OCI-LY7 (cell line): ENCODE measurements at regions not wholly inside any gene's neighbourhood (a gene's known extent, or its start where the extent isn't known, plus 50 kb on each side); places are given as distances from the start of the nearest gene placed in this dataset.

Experiments
- BruUV-seq: library from RNA; stranded (reverse); fragments of 400-500 nt; replicated peaks from 2 replicates; lab custom pipeline; 2021; lab: Mats Ljungman, UMichigan
- CTCF ChIA-PET: fragments of 300-600 bp; sonication (Branson Sonifier 250); formaldehyde crosslinking; loops from one replicate; lab custom pipeline; 2022; ENCODE audit warnings: antibody characterized with exemption; ENCODE audit not compliant: unreplicated experiment; lab: Charles Lee
- POLR2A ChIA-PET: fragments of 300-600 bp; sonication (Branson Sonifier 250); formaldehyde crosslinking; loops from one replicate; lab custom pipeline; 2022; ENCODE audit warnings: antibody characterized with exemption; lab: Charles Lee
- DNase-seq: peaks from one replicate; pipeline ENCODE4 v3.0.0-alpha.2; 2015; ENCODE audit warnings: low spot score
- H2AFZ ChIP-seq: fragments of 200-600 bp; sonication (generic), shearing (Covaris generic); 2 replicates; pipeline ENCODE4 v1.6.1; 2014; ENCODE audit warnings: mild to moderate bottlenecking, antibody characterized with exemption, low read length, moderate library complexity
- H3K27ac ChIP-seq: fragments of 200-600 bp; sonication (generic); 2 replicates; pipeline ENCODE4 v1.5.1; 2014; ENCODE audit warnings: mixed run types, low read depth, mild to moderate bottlenecking, moderate library complexity, low read length, inconsistent platforms; ENCODE audit not compliant: poor library complexity, severe bottlenecking
- H3K36me3 ChIP-seq: fragments of 200-600 bp; sonication (generic); 2 replicates; pipeline ENCODE4 v1.6.1; 2014; ENCODE audit warnings: mild to moderate bottlenecking, antibody characterized with exemption, low read length, moderate library complexity, mixed read lengths; ENCODE audit not compliant: insufficient read depth
- H3K4me1 ChIP-seq: fragments of 200-600 bp; sonication (generic); 2 replicates; pipeline ENCODE4 v1.5.1; 2014; ENCODE audit warnings: mild to moderate bottlenecking, low read length; ENCODE audit not compliant: insufficient read depth, poor library complexity, severe bottlenecking
- H3K4me2 ChIP-seq: fragments of 200-600 bp; sonication (generic); 2 replicates; pipeline ENCODE4 v1.6.1; 2014; ENCODE audit warnings: mild to moderate bottlenecking, low read length
- H3K4me3 ChIP-seq: fragments of 200-600 bp; sonication (generic); 2 replicates; pipeline ENCODE4 v1.5.1; 2014; ENCODE audit warnings: mild to moderate bottlenecking, low read depth, low read length; ENCODE audit not compliant: poor library complexity, severe bottlenecking
- H3K79me2 ChIP-seq: fragments of 200-600 bp; sonication (generic); 2 replicates; pipeline ENCODE4 v1.6.1; 2016; ENCODE audit warnings: low read depth, mild to moderate bottlenecking, low read length, moderate library complexity, mixed read lengths; ENCODE audit not compliant: insufficient read depth
- H3K9me2 ChIP-seq: fragments of 200-600 bp; sonication (generic); 2 replicates; pipeline ENCODE4 v1.6.1; 2016; ENCODE audit warnings: mild to moderate bottlenecking, low read length, mixed read lengths; ENCODE audit not compliant: insufficient read depth
- H3K9me3 ChIP-seq: fragments of 200-600 bp; sonication (generic); 2 replicates; pipeline ENCODE4 v1.6.1; 2014; ENCODE audit warnings: mild to moderate bottlenecking, mixed run types, low read length, mixed read lengths
- H4K20me1 ChIP-seq: fragments of 200-600 bp; sonication (generic); 2 replicates; pipeline ENCODE4 v1.6.1; 2014; ENCODE audit warnings: mild to moderate bottlenecking, antibody characterized with exemption, low read length, moderate library complexity, mixed read lengths; ENCODE audit not compliant: insufficient read depth
- EZH2phosphoT487 ChIP-seq: fragments of 200-600 bp; sonication (generic); IDR thresholded peaks from 2 replicates; pipeline ENCODE4 v1.6.1; 2018; ENCODE audit warnings: low read depth, borderline replicate concordance, mild to moderate bottlenecking, mixed run types, antibody characterized with exemption, low read length, moderate library complexity, mixed read lengths
- intact Hi-C: fragments of 100-400 bp; cut with micrococcal nuclease; formaldehyde crosslinking; loops from one replicate; pipeline ENCODE4 v1.10.0; 2022; ENCODE audit not compliant: unreplicated experiment
- TF ChIP-seq, protein P1 (sequence below): fragments of 200-600 bp; sonication (generic); conservative IDR thresholded peaks from 2 replicates; pipeline ENCODE4 v1.5.1; 2014; ENCODE audit warnings: mild to moderate bottlenecking, antibody characterized with exemption, low read length, moderate library complexity, mixed read lengths

DNA sequence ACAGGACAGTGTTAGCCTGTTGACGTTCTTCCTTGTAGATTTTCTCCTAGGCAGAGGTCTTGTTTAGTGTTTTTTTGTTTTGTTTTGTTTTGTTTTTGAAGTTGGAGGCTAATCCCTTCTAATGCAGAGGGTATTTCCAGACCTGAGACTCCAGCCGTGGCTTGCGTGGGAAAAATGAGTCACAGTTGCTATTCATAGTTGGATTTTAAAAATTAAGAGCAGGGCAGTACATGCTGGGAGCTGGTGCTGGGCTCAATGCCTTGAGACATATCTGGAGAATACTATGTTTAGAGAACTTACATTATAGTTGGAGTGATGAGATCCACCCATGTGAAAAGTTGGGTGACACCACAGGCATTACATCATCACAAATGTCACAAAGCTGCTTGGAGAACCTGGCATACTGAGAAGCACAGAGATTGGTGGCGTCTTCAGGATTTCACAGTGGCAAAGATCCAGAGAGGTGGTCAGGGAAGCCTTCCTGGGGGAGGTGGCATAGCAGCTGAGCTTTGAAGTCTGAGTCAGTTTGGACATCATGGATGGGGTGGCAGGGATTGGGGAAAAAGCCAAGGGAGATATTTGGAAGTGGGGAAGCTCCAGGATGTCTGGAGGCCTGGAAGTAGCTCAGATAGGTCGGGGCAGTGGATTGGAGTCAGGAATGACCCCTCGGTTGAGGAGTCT, 249.4 kb downstream of the LOXHD1 start:
- no TSS peak for BruUV-seq
- Histone ChIP-seq H3K4me3 (no peak overlapping the region), H3K4me2 (no peak overlapping the region), H2AFZ (no peak overlapping the region), H4K20me1 (no peaks in the 10 kb centered on the region), H3K9me3 (no peaks in the 10 kb centered on the region), H3K9me2 (no peaks in the 10 kb centered on the region), H3K27ac (no peak overlapping the region), H3K79me2 (no peaks in the 10 kb centered on the region), H3K36me3 (no peaks in the 10 kb centered on the region), H3K4me1 (no peaks in the 10 kb centered on the region)
- TF ChIP-seq EZH2phosphoT487 = no peak
- TF ChIP-seq, protein P1, sequence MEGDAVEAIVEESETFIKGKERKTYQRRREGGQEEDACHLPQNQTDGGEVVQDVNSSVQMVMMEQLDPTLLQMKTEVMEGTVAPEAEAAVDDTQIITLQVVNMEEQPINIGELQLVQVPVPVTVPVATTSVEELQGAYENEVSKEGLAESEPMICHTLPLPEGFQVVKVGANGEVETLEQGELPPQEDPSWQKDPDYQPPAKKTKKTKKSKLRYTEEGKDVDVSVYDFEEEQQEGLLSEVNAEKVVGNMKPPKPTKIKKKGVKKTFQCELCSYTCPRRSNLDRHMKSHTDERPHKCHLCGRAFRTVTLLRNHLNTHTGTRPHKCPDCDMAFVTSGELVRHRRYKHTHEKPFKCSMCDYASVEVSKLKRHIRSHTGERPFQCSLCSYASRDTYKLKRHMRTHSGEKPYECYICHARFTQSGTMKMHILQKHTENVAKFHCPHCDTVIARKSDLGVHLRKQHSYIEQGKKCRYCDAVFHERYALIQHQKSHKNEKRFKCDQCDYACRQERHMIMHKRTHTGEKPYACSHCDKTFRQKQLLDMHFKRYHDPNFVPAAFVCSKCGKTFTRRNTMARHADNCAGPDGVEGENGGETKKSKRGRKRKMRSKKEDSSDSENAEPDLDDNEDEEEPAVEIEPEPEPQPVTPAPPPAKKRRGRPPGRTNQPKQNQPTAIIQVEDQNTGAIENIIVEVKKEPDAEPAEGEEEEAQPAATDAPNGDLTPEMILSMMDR = no peak
- ChIA-PET POLR2A (no interaction called here), CTCF (no interaction called here)
- no peak for DNase-seq
- intact Hi-C loops = no loop called here

- ChIA-PET POLR2A (no interaction called here), CTCF (no interaction called here)
- Histone ChIP-seq H3K4me3 (no peak overlapping the region), H2AFZ (no peak overlapping the region), H3K27ac (no peak overlapping the region), H3K9me3 (no peaks in the 10 kb centered on the region), H4K20me1 (no peaks in the 10 kb centered on the region), H3K4me2 (no peak overlapping the region), H3K36me3 (no peaks in the 10 kb centered on the region), H3K4me1 (no peaks in the 10 kb centered on the region), H3K79me2 (no peaks in the 10 kb centered on the region), H3K9me2 (no peaks in the 10 kb centered on the region)
- BruUV-seq = no TSS peak
- intact Hi-C loops = no loop called here
- DNase-seq = peak; percentile 5
- TF ChIP-seq EZH2phosphoT487 = no peak
- TF ChIP-seq, protein P1 = peak; percentile 40; the same call in 1 of the 2 replicates
Measured at GRCh38 chr18:46408334-46408987, 248.6 kb downstream of the LOXHD1 start.
